HG03354 (cell line): ENCODE measurements at regions not wholly inside any gene's neighbourhood (a gene's known extent, or its start where the extent isn't known, plus 50 kb on each side); places are given as distances from the start of the nearest gene placed in this dataset.
"Not testable (repeated sequence)": the region's sequence is repeated elsewhere in the genome, so short reads cannot be mapped to it uniquely, and the experiment has no call there.

Experiments used
- ATAC-seq: cut with Tn5 transposase; IDR thresholded peaks from one replicate; pipeline ENCODE4 v1.9.1; 2021; ENCODE audit warnings: mild to moderate bottlenecking; ENCODE audit not compliant: unreplicated experiment, poor library complexity, severe bottlenecking

- ATAC-seq = no peak
These were observed 166.0 kb upstream of the SATB1 start for GRCh38 chr3:18591120-18591519.

DNA sequence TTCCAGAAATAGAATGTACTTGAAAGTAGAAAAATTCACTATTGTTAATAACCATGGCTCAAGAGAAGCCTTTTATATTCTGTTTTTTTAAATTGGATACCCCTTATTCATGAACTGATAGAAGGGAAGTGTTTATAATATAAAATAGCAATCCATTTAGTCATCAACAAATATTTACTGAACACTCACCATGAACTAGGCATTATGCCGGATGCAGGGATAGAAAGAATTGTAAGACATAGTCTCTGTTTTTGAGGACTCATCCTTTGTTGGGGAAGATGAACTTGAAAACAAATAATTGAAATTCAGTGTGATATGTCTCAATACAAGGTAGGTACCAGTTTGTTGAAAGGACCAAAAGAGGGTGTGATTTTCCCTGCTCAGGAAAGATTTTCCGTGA, 160.9 kb upstream of the SATB1 start:
- ATAC-seq = no peak

- ATAC-seq = no peak
These were observed 160.1 kb upstream of the SATB1 start for GRCh38 chr3:18585004-18585968.

DNA sequence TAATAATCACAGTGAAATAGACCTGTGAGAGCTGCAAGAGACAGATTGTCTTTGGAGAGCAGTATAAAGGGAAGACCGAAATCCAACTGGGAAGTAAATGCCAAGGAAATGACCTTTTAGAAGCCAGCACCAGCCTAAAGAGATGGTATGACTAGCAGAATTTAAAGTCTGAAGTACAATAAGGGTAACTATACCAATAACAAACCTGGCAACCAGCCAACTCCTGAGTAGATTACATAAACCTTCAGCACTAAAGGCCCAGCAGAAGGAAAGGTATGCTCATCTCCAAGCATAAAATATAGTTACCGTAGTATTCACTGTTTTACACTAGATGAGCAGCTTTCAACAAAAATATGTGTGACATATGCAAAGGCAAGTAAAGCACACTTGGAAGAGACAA, 155.1 kb upstream of the SATB1 start:
- no peak for ATAC-seq

- ATAC-seq = no peak
These were observed 154.5 kb upstream of the SATB1 start for GRCh38 chr3:18579661-18580060.

DNA sequence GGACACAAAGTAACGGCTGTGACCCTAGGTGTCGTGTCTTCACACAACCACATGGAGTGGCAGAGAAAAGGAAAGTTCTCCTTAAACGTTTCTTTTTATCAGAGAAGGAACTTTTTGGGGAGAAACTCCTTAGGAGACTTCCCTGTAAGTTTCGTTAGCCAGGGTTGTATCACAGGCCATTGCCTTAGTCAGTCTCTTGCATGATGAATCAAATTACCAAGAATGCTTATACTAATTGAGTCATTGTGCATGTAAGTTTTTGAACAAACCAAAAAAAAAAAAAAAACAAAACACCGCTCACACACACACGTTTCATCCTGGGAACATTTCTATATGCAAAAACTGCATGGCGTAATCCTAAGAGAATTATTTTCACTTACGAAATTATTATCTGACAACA, 150.4 kb upstream of the SATB1 start:
- ATAC-seq = no peak

GRCh38 chr3:18572809-18573208, 147.7 kb upstream of the SATB1 start:
- no peak for ATAC-seq

DNA sequence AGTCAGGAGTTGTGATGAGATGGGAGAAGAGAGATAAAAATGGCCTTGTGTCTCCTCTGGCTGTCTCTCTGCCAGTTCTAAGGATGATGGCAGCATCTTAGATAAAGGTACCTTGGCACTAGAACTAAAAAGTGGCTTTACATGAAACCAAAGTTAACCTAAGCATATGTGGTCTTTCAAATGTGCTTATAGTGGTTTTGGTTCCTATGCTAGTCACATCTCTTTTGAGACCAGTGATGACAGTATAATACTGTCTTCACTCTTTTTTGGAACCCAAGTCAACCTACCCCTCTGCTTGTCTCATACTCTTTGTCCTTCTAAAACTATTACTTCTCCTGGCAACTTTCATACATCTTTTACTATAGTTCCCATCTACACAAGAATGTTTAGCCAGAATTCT, 142.2 kb upstream of the SATB1 start:
- no peak for ATAC-seq

DNA sequence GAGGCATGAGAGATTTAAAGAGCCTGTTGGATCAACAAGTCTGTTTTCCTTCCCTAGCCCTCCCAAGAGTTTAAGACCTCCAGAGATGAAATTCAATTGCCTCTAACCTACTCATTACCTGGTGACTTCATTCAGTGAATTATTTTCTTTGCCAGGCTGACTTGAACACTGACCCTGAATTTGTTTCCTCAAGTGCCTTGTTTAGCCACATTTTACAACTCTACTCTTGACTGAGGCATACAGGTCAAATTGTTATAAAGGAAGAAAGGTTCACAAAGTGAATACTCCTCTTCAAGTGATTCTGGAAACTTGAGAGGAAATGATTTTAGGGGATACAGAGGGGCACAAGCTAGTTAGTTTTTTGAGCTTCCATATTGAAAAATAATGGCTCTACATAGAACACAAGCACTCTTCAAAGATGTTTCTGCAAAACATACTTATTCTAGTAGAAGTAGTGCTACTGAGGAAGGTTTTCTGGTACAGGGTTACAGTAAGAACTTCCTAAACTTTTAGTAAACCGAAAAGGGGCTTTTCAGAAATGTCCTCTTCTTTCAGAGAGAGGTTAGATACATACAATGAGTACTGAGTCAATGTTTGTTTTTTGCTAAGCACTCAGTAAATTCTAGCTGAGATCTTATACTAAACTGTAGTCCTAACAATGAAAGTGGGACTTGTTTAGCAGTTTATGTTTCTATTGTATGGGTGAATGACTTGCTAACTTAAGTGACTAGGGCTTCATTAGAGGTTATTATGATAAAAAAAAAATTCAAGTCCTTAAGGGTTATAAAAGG, 137.4 kb upstream of the SATB1 start:
- ATAC-seq = no peak

DNA sequence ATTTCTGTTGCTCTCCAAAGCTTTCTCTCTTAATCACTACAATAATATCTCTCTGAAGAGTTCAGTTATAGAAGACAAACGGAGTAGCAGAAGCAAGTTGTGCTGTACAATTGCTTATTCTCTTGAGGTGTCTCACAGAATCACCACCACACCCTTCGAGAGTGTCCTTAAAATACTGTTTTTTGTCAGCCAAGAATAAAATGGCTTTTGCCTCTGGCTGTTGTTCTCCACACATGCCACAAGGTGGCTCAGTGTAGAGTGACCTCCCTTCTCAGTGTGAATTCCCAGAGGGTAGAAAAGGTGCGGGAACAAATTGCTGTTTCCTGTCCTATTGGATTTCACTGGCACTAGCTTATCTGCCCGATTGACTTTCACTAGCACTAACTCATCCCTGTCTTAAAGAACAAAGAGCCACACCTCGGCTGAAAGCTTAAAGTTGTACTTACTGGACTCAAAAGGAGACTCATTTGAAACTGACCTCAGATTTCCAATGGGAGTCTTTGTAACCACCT, 134.2 kb upstream of the SATB1 start:
- peak; percentile 67 for ATAC-seq

DNA sequence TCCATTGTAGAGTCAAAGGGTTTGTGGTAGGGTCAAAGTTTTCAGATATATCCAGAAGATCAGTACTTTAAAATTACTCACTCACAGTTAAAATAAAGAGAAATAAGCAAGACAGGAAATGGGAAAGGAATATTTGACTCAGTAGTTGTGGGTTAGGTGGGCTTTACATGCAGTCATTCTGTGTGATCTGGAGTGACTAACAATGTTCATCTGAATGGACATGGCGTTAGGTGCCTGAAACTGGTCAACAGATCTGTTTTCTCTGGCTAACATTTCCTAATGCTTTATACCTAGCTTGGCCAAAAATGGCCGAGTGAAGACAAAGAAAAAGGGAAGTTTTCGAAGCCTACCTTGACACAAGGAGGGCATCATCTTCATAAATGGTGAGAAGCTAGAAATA, 133.4 kb upstream of the SATB1 start:
- no peak for ATAC-seq

GRCh38 chr3:18557216-18557615, 132.1 kb upstream of the SATB1 start:
- ATAC-seq = no peak

DNA sequence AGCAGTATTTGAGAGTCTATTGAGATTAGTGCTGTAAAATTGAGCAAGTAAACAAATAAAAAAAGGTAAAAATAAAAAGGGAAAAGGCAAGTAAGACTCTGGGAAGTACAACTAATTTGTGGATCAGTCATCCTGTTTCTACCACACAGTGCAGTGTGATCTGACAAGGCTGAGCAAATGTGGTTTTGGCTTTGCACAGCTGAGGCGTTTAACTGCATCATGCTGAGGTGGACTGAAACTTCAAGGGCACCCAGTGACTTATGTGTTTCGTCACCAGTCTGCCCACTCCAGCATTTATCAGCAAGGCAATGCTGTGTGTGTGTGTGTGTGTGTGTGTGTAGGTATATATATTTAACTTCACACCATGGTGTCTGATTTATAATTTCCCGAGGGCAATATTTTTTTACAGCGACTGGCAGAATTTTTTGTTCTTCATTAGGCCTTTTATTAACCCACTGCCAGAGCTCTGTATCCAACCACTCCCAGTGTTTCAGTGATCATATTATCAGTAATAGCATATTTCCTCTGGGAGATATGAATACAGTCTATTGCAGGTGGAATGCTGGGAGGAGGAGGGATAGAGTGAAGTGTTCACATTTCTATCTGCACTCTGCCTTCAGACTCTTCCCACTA, 131.5 kb upstream of the SATB1 start:
- peak; percentile 86 for ATAC-seq

DNA sequence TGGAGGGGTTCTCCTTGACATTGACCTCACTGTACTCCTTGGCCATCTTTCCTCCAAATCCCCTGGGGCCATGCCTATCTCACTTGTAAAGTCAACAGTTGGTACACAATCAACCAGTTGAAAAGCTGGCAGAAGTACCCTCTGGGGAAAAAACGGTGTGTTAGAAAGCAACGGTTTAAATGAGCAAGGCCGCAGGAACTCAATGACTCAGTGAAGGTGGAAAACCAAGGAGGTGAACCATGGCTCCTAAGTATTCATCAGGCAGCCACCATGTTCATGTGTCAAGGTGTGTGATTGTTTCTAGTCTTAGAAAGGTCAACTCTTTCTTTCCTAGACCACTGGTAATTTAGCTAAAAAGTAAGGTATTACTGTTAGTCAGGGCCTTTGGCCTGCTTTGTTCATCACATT, 130.9 kb upstream of the SATB1 start:
- peak; percentile 19 for ATAC-seq

- not testable (repeated sequence) for ATAC-seq
These were observed 127.5 kb upstream of the SATB1 start for GRCh38 chr3:18552579-18553105.

DNA sequence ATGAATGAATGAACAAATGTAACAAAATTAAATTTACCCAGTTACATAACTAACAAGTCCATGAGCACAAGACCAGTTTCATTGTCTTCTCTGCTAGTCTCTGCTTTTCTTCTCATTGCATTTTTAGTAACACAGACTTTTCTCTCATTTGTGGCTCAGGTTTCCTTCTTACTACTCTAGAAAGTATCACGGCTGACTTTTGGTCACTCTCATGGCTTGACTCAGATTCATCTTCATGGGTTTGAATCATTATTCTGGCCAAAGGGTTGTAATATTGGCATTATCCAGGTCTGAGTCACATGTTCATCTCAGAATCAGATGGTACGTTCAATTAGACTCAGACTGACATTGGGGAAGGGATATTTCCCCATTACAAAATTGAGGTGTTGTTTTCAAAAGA, 121.5 kb upstream of the SATB1 start:
- no peak for ATAC-seq

DNA sequence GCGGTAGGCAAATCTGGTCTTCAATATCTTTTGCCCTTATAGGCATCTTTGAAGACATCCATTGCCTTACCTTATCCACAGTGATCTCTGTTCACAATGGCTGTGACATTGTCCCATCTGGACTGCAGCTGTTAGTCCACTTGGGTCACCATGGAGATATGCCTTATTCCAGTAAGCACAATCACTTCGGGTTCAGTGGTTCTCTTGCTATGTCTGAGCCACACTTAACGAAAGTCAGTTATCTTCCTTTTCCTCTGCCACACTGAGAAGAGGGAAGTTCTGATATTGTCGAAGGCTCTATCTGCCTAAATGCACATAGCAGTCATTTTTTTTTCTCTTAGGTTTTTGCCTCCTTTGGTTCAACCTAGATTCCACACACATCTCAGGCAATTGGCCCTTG, 119.0 kb upstream of the SATB1 start:
- no peak for ATAC-seq

DNA sequence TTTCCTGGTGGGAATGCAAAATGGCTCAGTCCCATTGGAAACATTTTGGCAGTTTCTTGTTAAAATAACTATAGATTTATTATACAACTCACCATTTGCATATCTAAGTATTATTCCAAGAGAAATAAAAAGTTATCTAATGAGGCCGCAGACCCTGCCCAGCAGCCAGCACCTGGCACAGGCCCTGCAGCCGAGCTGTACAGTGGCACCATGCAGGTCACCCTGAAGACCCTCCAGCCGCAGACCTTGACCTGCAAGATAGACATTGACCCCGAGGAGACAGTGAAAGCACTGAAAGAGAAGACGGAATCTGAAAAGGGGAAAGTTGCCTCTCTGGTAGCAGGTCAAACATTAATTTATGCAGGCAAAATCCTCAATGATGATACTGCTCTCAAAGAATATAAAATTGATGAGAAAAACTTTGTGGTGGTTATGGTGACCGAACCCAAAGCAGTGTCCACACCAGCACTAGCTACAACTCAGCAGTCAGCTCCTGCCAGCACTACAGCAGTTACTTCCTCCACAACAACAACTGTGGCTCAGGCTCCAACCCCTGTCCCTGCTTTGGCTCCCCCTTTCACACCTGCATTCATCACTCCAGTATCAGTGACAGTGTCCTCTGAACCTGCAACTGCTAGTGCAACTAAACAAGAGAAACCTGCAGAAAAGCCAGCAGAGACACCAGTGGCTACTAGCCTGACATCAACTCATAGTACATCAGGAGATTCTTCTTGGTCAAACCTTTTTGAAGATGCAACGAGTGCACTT, 113.5 kb upstream of the SATB1 start:
- ATAC-seq = no peak

- no peak for ATAC-seq
These were observed 107.9 kb upstream of the SATB1 start for GRCh38 chr3:18533039-18533438.
